GM23338 (cell line): ENCODE measurements at regions not wholly inside any gene's neighbourhood (a gene's known extent, or its start where the extent isn't known, plus 50 kb on each side); places are given as distances from the start of the nearest gene placed in this dataset.

Experiments used
- ATAC-seq: fragments of 200-7000 bp; cut with Tn5 transposase; 3 replicates; pipeline ENCODE4 v1.9.1; 2020
- DNase-seq: peaks from one replicate; pipeline ENCODE4 v3.0.0-alpha.2; 2015; ENCODE audit warnings: low spot score
- H2AFZ ChIP-seq: fragments of 200-600 bp; sonication (generic); 2 replicates; pipeline ENCODE4 v1.8.0; 2016; ENCODE audit warnings: antibody characterized with exemption, mild to moderate bottlenecking, moderate library complexity
- H3F3A ChIP-seq: fragments of 200-600 bp; sonication (generic); replicated peaks from 2 replicates; pipeline ENCODE4 v1.8.0; 2017; ENCODE audit warnings: antibody characterized with exemption, mixed run types, low read depth
- H3K27ac ChIP-seq: fragments of 200-600 bp; sonication (generic); 2 replicates; pipeline ENCODE4 v1.6.1; 2016; ENCODE audit warnings: low read depth
- H3K27me3 ChIP-seq: fragments of 200-600 bp; sonication (generic); 2 replicates; pipeline ENCODE4 v1.8.0; 2016; ENCODE audit warnings: mild to moderate bottlenecking, mixed run types, moderate library complexity; ENCODE audit not compliant: insufficient read depth
- H3K36me3 ChIP-seq: fragments of 200-600 bp; sonication (generic); 2 replicates; pipeline ENCODE4 v1.8.0; 2016; ENCODE audit warnings: mild to moderate bottlenecking; ENCODE audit not compliant: insufficient read depth
- H3K4me1 ChIP-seq: fragments of 200-600 bp; sonication (generic); 2 replicates; pipeline ENCODE4 v1.8.0; 2016; ENCODE audit warnings: mild to moderate bottlenecking, moderate library complexity; ENCODE audit not compliant: insufficient read depth
- H3K4me2 ChIP-seq: fragments of 200-600 bp; sonication (generic); 2 replicates; pipeline ENCODE4 v1.7.1; 2017; ENCODE audit warnings: mixed run types
- H3K4me3 ChIP-seq: fragments of 200-600 bp; sonication (generic); 2 replicates; pipeline ENCODE4 v1.6.1; 2016; ENCODE audit warnings: mixed run types
- H3K79me2 ChIP-seq: fragments of 200-600 bp; sonication (generic); replicated peaks from 2 replicates; pipeline ENCODE4 v1.8.0; 2017; ENCODE audit warnings: mild to moderate bottlenecking; ENCODE audit not compliant: insufficient read depth
- H3K9me2 ChIP-seq: fragments of 200-600 bp; sonication (generic); 2 replicates; pipeline ENCODE4 v1.8.0; 2017; ENCODE audit not compliant: insufficient read depth
- H4K20me1 ChIP-seq: fragments of 200-600 bp; sonication (generic); replicated peaks from 2 replicates; pipeline ENCODE4 v1.8.0; 2017; ENCODE audit warnings: mild to moderate bottlenecking; ENCODE audit not compliant: insufficient read depth
- H3K27ac Mint-ChIP-seq: 2 replicates; pipeline ENCODE4 v1.8.0; 2020; ENCODE audit warnings: inconsistent platforms, mild to moderate bottlenecking, moderate library complexity, mixed read lengths
- H3K27me3 Mint-ChIP-seq: 3 replicates; pipeline ENCODE4 v1.8.0; 2022; ENCODE audit warnings: low read depth, mild to moderate bottlenecking, moderate library complexity, mixed read lengths, inconsistent platforms; ENCODE audit not compliant: insufficient read depth, poor library complexity
- H3K36me3 Mint-ChIP-seq: 3 replicates; pipeline ENCODE4 v1.8.0; 2021; ENCODE audit warnings: low read depth, mild to moderate bottlenecking, inconsistent platforms, moderate library complexity, mixed read lengths
- H3K4me1 Mint-ChIP-seq: 3 replicates; pipeline ENCODE4 v1.8.0; 2020; ENCODE audit warnings: mild to moderate bottlenecking, inconsistent platforms, mixed read lengths
- H3K4me3 Mint-ChIP-seq: 3 replicates; pipeline ENCODE4 v1.8.0; 2021; ENCODE audit warnings: moderate library complexity, mild to moderate bottlenecking, inconsistent platforms, mixed read lengths
- H3K9me3 Mint-ChIP-seq: 3 replicates; pipeline ENCODE4 v1.8.0; 2020; ENCODE audit warnings: moderate library complexity, mild to moderate bottlenecking, inconsistent platforms, mixed read lengths
- CREB1 ChIP-seq: fragments of 250-450 bp; sonication (Bioruptor Pico); IDR thresholded peaks from 2 replicates; pipeline ENCODE4 v1.5.0; 2020; ENCODE audit warnings: low read depth, mild to moderate bottlenecking, moderate library complexity
- EZH2phosphoT487 ChIP-seq: fragments of 200-600 bp; sonication (generic); IDR thresholded peaks from one replicate; pipeline ENCODE4 v1.8.1; 2018; ENCODE audit warnings: antibody characterized with exemption; ENCODE audit not compliant: unreplicated experiment
- NANOG ChIP-seq: IDR thresholded peaks from 2 replicates; pipeline ENCODE4 v1.6.1; 2016; ENCODE audit warnings: antibody characterized with exemption, borderline replicate concordance
- POLR2AphosphoS5 ChIP-seq: IDR thresholded peaks from 2 replicates; pipeline ENCODE4 v1.6.1; 2016; ENCODE audit warnings: antibody characterized with exemption, low read depth
- ZNF114 ChIP-seq: fragments of 250-450 bp; sonication (Bioruptor Pico); IDR thresholded peaks from 2 replicates; pipeline ENCODE4 v1.5.0; 2020; ENCODE audit warnings: mild to moderate bottlenecking, moderate library complexity
- ZNF331 ChIP-seq: fragments of 250-450 bp; sonication (Bioruptor Pico); IDR thresholded peaks from 2 replicates; pipeline ENCODE4 v1.5.0; 2020; ENCODE audit warnings: low read depth, mild to moderate bottlenecking, moderate library complexity
- TF ChIP-seq, protein P1 (sequence below): IDR thresholded peaks from 2 replicates; pipeline ENCODE4 v1.6.1; 2016; ENCODE audit warnings: antibody characterized with exemption
- TF ChIP-seq, protein P2 (sequence below): fragments of 250-450 bp; sonication (Bioruptor Pico); IDR thresholded peaks from 2 replicates; pipeline ENCODE4 v1.5.0; 2020; ENCODE audit warnings: mild to moderate bottlenecking, moderate library complexity
- TF ChIP-seq, protein P3 (sequence below): IDR thresholded peaks from one replicate; pipeline ENCODE4 v1.6.1; 2018; ENCODE audit warnings: antibody characterized with exemption; ENCODE audit not compliant: unreplicated experiment

GRCh38 chr5:163838738-163839137 is 333.3 kb downstream of the MAT2B start:
- no peak overlapping the region for H3K4me3 ChIP-seq
- no peak for ATAC-seq
- no peak overlapping the region for H3K4me3 Mint-ChIP-seq
- H3K36me3 Mint-ChIP-seq, result no peaks in the 10 kb centered on the region
- no peaks in the 10 kb centered on the region for H3F3A ChIP-seq
- H3K36me3 ChIP-seq, result no peaks in the 10 kb centered on the region
- H3K9me2 ChIP-seq, result no peaks in the 10 kb centered on the region
- H3K4me1 Mint-ChIP-seq, result no peaks in the 10 kb centered on the region
- no peaks in the 10 kb centered on the region for H3K27me3 ChIP-seq
- H3K9me3 Mint-ChIP-seq, result no peaks in the 10 kb centered on the region
- no peaks in the 10 kb centered on the region for H4K20me1 ChIP-seq
- H3K79me2 ChIP-seq, result no peaks in the 10 kb centered on the region
- DNase-seq, result no peak
- H2AFZ ChIP-seq, result no peak overlapping the region
- H3K27ac Mint-ChIP-seq, result no peak overlapping the region
- H3K4me2 ChIP-seq, result no peak overlapping the region
- no peaks in the 10 kb centered on the region for H3K27me3 Mint-ChIP-seq
- no peaks in the 10 kb centered on the region for H3K4me1 ChIP-seq
- TF ChIP-seq ZNF114 (no peak), NANOG (no peak), ZNF331 (CRISPR knock-in tag) (no peak), POLR2AphosphoS5 (no peak), EZH2phosphoT487 (no peak), CREB1 (no peak)
- TF ChIP-seq, protein P1, sequence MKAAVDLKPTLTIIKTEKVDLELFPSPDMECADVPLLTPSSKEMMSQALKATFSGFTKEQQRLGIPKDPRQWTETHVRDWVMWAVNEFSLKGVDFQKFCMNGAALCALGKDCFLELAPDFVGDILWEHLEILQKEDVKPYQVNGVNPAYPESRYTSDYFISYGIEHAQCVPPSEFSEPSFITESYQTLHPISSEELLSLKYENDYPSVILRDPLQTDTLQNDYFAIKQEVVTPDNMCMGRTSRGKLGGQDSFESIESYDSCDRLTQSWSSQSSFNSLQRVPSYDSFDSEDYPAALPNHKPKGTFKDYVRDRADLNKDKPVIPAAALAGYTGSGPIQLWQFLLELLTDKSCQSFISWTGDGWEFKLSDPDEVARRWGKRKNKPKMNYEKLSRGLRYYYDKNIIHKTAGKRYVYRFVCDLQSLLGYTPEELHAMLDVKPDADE, result no peak
- TF ChIP-seq, protein P2, sequence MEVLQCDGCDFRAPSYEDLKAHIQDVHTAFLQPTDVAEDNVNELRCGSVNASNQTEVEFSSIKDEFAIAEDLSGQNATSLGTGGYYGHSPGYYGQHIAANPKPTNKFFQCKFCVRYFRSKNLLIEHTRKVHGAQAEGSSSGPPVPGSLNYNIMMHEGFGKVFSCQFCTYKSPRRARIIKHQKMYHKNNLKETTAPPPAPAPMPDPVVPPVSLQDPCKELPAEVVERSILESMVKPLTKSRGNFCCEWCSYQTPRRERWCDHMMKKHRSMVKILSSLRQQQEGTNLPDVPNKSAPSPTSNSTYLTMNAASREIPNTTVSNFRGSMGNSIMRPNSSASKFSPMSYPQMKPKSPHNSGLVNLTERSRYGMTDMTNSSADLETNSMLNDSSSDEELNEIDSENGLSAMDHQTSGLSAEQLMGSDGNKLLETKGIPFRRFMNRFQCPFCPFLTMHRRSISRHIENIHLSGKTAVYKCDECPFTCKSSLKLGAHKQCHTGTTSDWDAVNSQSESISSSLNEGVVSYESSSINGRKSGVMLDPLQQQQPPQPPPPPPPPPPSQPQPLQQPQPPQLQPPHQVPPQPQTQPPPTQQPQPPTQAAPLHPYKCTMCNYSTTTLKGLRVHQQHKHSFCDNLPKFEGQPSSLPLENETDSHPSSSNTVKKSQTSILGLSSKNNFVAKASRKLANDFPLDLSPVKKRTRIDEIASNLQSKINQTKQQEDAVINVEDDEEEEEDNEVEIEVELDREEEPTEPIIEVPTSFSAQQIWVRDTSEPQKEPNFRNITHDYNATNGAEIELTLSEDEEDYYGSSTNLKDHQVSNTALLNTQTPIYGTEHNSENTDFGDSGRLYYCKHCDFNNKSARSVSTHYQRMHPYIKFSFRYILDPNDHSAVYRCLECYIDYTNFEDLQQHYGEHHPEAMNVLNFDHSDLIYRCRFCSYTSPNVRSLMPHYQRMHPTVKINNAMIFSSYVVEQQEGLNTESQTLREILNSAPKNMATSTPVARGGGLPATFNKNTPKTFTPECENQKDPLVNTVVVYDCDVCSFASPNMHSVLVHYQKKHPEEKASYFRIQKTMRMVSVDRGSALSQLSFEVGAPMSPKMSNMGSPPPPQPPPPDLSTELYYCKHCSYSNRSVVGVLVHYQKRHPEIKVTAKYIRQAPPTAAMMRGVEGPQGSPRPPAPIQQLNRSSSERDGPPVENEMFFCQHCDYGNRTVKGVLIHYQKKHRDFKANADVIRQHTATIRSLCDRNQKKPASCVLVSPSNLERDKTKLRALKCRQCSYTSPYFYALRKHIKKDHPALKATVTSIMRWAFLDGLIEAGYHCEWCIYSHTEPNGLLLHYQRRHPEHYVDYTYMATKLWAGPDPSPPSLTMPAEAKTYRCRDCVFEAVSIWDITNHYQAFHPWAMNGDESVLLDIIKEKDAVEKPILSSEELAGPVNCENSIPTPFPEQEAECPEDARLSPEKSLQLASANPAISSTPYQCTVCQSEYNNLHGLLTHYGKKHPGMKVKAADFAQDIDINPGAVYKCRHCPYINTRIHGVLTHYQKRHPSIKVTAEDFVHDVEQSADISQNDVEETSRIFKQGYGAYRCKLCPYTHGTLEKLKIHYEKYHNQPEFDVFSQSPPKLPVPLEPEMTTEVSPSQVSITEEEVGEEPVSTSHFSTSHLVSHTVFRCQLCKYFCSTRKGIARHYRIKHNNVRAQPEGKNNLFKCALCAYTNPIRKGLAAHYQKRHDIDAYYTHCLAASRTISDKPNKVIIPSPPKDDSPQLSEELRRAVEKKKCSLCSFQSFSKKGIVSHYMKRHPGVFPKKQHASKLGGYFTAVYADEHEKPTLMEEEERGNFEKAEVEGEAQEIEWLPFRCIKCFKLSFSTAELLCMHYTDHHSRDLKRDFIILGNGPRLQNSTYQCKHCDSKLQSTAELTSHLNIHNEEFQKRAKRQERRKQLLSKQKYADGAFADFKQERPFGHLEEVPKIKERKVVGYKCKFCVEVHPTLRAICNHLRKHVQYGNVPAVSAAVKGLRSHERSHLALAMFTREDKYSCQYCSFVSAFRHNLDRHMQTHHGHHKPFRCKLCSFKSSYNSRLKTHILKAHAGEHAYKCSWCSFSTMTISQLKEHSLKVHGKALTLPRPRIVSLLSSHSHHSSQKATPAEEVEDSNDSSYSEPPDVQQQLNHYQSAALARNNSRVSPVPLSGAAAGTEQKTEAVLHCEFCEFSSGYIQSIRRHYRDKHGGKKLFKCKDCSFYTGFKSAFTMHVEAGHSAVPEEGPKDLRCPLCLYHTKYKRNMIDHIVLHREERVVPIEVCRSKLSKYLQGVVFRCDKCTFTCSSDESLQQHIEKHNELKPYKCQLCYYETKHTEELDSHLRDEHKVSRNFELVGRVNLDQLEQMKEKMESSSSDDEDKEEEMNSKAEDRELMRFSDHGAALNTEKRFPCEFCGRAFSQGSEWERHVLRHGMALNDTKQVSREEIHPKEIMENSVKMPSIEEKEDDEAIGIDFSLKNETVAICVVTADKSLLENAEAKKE (CRISPR knock-in tag), result no peak
- TF ChIP-seq, protein P3, sequence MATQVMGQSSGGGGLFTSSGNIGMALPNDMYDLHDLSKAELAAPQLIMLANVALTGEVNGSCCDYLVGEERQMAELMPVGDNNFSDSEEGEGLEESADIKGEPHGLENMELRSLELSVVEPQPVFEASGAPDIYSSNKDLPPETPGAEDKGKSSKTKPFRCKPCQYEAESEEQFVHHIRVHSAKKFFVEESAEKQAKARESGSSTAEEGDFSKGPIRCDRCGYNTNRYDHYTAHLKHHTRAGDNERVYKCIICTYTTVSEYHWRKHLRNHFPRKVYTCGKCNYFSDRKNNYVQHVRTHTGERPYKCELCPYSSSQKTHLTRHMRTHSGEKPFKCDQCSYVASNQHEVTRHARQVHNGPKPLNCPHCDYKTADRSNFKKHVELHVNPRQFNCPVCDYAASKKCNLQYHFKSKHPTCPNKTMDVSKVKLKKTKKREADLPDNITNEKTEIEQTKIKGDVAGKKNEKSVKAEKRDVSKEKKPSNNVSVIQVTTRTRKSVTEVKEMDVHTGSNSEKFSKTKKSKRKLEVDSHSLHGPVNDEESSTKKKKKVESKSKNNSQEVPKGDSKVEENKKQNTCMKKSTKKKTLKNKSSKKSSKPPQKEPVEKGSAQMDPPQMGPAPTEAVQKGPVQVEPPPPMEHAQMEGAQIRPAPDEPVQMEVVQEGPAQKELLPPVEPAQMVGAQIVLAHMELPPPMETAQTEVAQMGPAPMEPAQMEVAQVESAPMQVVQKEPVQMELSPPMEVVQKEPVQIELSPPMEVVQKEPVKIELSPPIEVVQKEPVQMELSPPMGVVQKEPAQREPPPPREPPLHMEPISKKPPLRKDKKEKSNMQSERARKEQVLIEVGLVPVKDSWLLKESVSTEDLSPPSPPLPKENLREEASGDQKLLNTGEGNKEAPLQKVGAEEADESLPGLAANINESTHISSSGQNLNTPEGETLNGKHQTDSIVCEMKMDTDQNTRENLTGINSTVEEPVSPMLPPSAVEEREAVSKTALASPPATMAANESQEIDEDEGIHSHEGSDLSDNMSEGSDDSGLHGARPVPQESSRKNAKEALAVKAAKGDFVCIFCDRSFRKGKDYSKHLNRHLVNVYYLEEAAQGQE, result no peak
- no peak overlapping the region for H3K27ac ChIP-seq
